SK-MEL-5 (cell line): ENCODE measurements at regions not wholly inside any gene's neighbourhood (a gene's known extent, or its start where the extent isn't known, plus 50 kb on each side); places are given as distances from the start of the nearest gene placed in this dataset.

Experiments
- DNase-seq: peaks from one replicate; pipeline ENCODE4 v3.0.0-alpha.2; 2016; ENCODE audit warnings: low read depth, low spot score
- in situ Hi-C: cut with HindIII; loops from 2 replicates; pipeline ENCODE4 v1.10.0; 2016; ENCODE audit warnings: low sequenced_read_pairs, high pct_unique_total_duplicates, low pct_unique_long_range_greater_than_20kb

DNA sequence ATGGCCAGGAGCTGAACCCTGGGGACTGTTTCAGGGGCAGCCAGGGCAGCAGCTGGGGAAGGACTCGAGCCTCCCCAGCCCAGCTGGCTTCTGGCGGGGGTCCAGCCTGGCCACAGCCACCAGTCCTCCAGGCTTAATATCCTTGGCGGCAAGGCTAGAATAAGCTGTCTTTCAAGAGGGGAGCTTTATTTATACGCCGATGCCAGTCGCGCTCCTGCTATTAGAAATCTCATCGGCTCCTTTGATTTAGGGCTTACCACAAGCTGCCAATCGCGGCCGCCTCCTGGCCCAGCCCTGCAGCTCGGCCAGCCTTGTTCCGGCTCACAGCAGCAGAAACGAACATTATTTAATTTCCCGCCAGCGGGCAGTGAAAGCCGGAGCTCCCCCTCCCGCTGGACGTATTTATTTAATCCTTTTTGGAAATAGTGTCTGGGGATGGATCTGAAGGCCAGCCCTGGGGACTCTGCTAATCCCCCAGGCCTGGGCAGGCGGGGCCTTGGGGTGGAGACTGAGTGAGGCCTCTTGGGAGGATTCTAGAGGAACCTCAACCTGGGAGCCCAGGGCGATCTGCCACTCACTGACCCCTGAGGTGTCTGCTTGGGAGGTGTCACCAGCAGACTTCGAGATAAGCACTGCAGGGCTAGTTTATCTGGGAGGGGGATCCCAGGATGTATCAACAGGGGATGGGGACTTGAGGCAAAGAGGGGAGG lies 363.1 kb downstream of the MN1 start:
- no peak for DNase-seq
- in situ Hi-C loops, result no loop called here

DNA sequence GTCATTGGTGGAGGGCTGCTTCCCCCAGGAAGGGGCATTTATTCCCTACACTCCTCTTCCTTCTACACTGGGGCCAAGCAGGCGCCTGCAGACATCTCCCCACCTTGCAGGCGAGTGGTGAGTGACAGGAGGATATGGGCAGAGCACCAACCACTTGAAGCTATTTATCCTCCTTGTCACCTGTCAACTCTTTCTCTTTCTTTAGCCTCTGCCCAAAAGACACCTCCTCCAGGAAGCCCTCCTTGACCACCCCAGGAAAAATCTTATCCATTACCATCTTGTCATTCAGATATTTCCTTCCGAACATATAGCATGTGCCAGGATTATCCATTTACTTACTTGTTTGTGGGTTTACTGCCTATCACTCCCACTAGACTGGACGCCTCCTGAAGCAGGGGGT lies 362.4 kb downstream of the MN1 start:
- no peak for DNase-seq

DNA sequence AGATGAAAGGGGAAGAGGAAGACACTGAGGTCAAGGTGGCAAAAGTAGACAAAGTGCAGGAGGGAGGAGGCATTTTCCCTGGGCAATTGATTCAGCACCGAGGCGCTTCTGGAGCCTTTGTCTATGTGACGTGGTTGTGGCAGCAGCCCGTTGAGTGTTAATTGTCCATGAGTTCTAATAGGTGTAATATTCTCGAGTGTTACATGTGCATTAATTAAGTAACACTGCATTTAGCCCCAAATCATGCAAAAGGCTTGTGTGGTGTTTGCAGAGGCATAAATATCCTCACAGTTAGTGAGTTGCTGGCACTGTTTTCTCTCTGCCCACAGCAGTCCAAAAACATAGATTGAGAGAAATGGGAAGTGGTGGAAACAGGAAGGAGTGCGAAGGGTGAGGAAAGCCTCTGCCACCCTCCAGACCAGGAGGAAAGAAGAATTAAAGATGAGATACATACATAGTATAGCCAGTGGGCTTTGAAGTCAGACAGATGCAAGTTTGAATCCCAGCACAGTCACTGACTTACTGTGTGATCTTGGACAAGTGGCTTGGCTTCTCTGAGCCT lies 361.2 kb downstream of the MN1 start:
- in situ Hi-C loops, result no loop called here
- DNase-seq, result no peak

More for the DNA sequence above, 362.4 kb downstream of the MN1 start:
- in situ Hi-C loops, result no loop called here

- DNase-seq, result no peak
- in situ Hi-C loops, result no loop called here
Measured at GRCh38 chr22:27441706-27442475, 359.7 kb downstream of the MN1 start.

GRCh38 chr22:27443306-27443705 lies 358.2 kb downstream of the MN1 start:
- no peak for DNase-seq
- in situ Hi-C loops, result no loop called here

DNA sequence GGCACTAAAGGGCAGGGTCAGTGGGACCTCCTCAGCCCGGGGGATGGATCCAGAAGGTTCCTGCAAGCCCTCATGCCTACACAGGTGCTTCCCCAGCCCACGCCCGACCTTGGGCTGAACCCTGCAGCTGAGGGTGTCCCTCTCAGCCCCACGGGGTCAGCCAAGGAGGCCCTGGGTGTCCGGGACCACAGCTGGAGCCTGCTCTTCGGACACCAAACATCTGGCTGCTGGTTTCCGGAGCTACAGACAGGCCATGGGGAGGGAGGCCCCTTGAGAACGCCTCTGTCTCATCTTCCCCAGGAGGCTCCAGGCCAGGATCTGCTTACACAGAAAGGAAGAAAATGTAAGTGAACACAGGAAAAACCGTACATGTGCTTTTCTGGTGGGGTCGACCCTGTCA lies 355.7 kb downstream of the MN1 start:
- in situ Hi-C loops, result no loop called here
- DNase-seq, result no peak

DNA sequence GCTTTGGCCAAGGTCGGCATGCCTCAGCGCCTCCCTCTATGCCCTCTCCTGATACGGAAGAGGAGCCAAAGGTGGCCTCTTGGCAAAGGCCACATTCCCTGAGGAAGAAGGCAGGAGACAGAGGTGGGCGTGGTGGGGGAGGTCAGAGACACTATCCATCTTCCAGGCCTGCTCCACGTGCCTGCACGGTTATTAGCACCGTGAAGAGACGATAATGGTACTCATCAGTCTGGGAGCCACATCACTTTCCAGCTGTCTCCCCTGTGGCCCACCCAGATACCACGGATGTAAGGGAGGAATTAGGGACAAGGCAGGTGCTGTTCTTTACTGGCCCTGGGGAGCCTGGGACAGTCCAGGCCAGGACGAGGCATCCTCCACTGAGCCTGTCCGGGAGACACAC lies 354.3 kb downstream of the MN1 start:
- no peak for DNase-seq
- in situ Hi-C loops, result no loop called here

- DNase-seq, result no peak
Measured at GRCh38 chr22:27450448-27450847, 351.1 kb downstream of the MN1 start.

GRCh38 chr22:27452245-27452644 lies 349.3 kb downstream of the MN1 start:
- DNase-seq, result no peak
- in situ Hi-C loops, result no loop called here

More at GRCh38 chr22:27450448-27450847, 351.1 kb downstream of the MN1 start:
- in situ Hi-C loops, result no loop called here

GRCh38 chr22:27452922-27453321 lies 348.6 kb downstream of the MN1 start:
- DNase-seq, result no peak
- in situ Hi-C loops, result no loop called here

- no peak for DNase-seq
- in situ Hi-C loops, result no loop called here
Measured at GRCh38 chr22:27453725-27454124, 347.8 kb downstream of the MN1 start.

- no peak for DNase-seq
- in situ Hi-C loops, result no loop called here
Measured at GRCh38 chr22:27454807-27455450, 346.6 kb downstream of the MN1 start.

DNA sequence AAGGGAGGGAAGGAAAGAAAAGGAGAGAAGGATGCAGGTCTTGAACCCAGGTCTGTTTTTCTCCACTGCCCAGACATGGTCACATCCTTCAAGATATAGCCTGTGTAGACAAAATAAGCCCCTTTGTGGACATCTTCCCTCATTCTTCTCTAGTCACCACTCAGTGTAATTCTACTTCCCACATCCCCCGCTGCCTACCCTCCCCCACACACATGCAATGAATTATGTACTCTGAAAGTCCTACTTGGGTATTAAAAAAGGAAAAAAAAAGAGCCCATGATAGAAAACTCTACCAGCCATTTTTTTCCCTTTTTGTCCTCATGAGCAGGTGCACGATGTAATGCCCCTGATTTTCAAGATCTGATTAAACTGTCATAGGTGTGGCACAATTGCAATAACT lies 346.0 kb downstream of the MN1 start:
- no peak for DNase-seq
- in situ Hi-C loops, result no loop called here

DNA sequence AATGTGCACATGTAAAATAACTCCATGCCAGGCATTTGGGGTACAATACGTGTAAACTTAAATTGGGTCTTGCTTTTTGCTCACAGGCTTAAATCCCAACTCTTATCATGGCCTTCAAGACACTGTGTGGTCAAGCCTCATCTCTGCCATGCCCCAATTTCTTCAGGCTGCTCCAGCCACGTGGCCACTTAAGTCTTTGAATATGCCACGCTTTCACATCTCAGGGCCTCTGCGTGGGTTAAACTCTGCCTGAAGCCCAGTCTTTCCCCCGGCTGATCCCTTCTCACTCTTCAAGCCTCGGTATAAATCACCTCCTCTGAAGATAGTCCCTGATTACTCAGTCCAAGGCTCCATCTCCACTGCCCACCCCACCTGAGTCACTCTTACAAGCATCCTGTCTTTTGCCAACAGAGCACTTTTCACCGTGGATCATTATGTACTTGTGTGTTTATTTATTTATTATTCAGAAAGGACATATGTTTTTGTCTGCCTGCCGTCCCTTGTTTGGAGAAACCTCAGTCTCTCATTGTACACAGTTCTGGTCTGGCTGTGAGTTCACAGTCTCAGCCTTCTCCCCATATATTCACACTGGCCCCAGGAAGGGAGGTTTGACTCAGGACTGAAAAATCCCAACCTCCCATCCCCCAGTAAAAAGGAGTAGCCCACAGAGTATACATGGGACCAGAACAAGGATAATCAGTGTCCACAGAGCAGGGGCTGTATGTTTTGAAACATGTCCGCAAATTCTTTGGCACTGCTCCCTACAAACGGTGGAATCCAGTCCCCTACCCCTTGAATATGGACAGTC lies 344.7 kb downstream of the MN1 start:
- DNase-seq, result no peak
- in situ Hi-C loops, result no loop called here

DNA sequence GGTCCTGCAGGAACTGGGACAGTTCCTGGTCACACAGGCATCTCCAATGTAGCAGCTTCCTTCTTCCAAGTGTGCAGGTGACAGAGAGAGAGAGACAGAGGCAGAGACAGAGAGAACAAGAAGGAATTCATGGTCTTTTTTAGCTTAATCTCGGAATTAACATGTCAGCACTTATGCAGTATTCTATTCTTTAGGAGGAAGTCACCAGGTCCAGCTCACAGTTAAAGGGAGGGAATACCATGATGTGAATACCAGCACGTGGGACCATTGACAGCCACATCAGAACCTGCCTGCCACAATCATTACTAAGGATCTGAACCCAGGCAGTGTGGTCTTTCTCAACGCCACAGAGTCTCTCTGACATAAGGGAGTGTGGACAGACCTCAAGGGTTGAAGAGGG lies 341.6 kb downstream of the MN1 start:
- DNase-seq, result no peak
- in situ Hi-C loops, result no loop called here

GRCh38 chr22:27460591-27461347 lies 340.8 kb downstream of the MN1 start:
- in situ Hi-C loops, result no loop called here
- DNase-seq, result no peak

- DNase-seq, result no peak
- in situ Hi-C loops, result no loop called here
Measured at GRCh38 chr22:27461470-27461869, 340.1 kb downstream of the MN1 start.
